A673 (cell line): ENCODE measurements at regions not wholly inside any gene's neighbourhood (a gene's known extent, or its start where the extent isn't known, plus 50 kb on each side); places are given as distances from the start of the nearest gene placed in this dataset.

Experiments used
- BruUV-seq: library from RNA; stranded (reverse); fragments of 400-500 nt; replicated peaks from 2 replicates; lab custom pipeline; 2021; lab: Mats Ljungman, UMichigan
- CTCF ChIA-PET: fragments of 300-600 bp; sonication (Branson Sonifier 250); formaldehyde crosslinking; loops from one replicate; lab custom pipeline; 2022; ENCODE audit warnings: antibody characterized with exemption; lab: Charles Lee
- POLR2A ChIA-PET: fragments of 300-600 bp; sonication (Branson Sonifier 250); formaldehyde crosslinking; loops from one replicate; lab custom pipeline; 2022; ENCODE audit warnings: antibody characterized with exemption; ENCODE audit not compliant: low non-redundant PET; lab: Charles Lee
- DNase-seq: peaks from one replicate; pipeline ENCODE4 v3.0.0-alpha.2; 2015; ENCODE audit warnings: low spot score
- H3K27ac ChIP-seq: fragments of 200-600 bp; sonication (generic); 2 replicates; pipeline ENCODE4 v1.5.1; 2016; ENCODE audit warnings: mixed run types, low read depth, mild to moderate bottlenecking, mixed read lengths, antibody characterized with exemption, low read length; ENCODE audit not compliant: poor library complexity, severe bottlenecking
- H3K27me3 ChIP-seq: fragments of 200-600 bp; sonication (generic); replicated peaks from 2 replicates; pipeline ENCODE4 v1.6.1; 2017; ENCODE audit warnings: mixed run types, low read depth, mild to moderate bottlenecking, mixed read lengths, antibody characterized with exemption, low read length; ENCODE audit not compliant: insufficient read depth, poor library complexity
- H3K36me3 ChIP-seq: fragments of 200-600 bp; sonication (generic); 2 replicates; pipeline ENCODE4 v1.6.1; 2016; ENCODE audit warnings: mixed run types, mild to moderate bottlenecking, mixed read lengths, antibody characterized with exemption, low read length; ENCODE audit not compliant: insufficient read depth, poor library complexity, severe bottlenecking
- H3K4me1 ChIP-seq: fragments of 200-600 bp; sonication (generic); 2 replicates; pipeline ENCODE4 v1.6.1; 2017; ENCODE audit warnings: mixed run types, mild to moderate bottlenecking, mixed read lengths, antibody characterized with exemption, low read length; ENCODE audit not compliant: insufficient read depth, poor library complexity, severe bottlenecking
- H3K4me3 ChIP-seq: fragments of 200-600 bp; sonication (generic); 2 replicates; pipeline ENCODE4 v1.5.1; 2016; ENCODE audit warnings: low read depth, mixed run types, mild to moderate bottlenecking, mixed read lengths, low read length; ENCODE audit not compliant: poor library complexity, severe bottlenecking
- H3K9me3 ChIP-seq: fragments of 200-600 bp; sonication (generic); 2 replicates; pipeline ENCODE4 v1.6.1; 2016; ENCODE audit warnings: mixed run types, low read depth, mild to moderate bottlenecking, mixed read lengths, antibody characterized with exemption, low read length; ENCODE audit not compliant: poor library complexity, severe bottlenecking
- CTCF ChIP-seq: fragments of 300-800, 200-600 bp; sonication (generic); conservative IDR thresholded peaks from 2 replicates; pipeline ENCODE4 v1.5.1; 2017; ENCODE audit warnings: low read depth, mild to moderate bottlenecking, antibody characterized with exemption, low read length, moderate library complexity, mixed read lengths
- EZH2 ChIP-seq: fragments of 200-600 bp; sonication (generic); IDR thresholded peaks from 2 replicates; pipeline ENCODE4 v1.6.1; 2017; ENCODE audit warnings: borderline replicate concordance, low read depth, mild to moderate bottlenecking, mixed read lengths, antibody characterized with exemption, low read length; ENCODE audit not compliant: poor library complexity, severe bottlenecking
- intact Hi-C: fragments of 100-400 bp; cut with micrococcal nuclease; formaldehyde crosslinking; loops from one replicate; pipeline ENCODE4 v1.10.0; 2022; ENCODE audit not compliant: unreplicated experiment

GRCh38 chr14:58750321-58751269 is 112.8 kb downstream of the DACT1 start:
- no peak overlapping the region for H3K4me3 ChIP-seq
- intact Hi-C loops: no loop called here
- no peak overlapping the region for H3K27ac ChIP-seq
- H3K36me3 ChIP-seq: no peaks in the 10 kb centered on the region
- H3K9me3 ChIP-seq: no peaks in the 10 kb centered on the region
- no TSS peak for BruUV-seq
- ChIA-PET CTCF (no interaction called here), POLR2A (no interaction called here)
- no peaks in the 10 kb centered on the region for H3K27me3 ChIP-seq
- no peak for DNase-seq
- H3K4me1 ChIP-seq: no peaks in the 10 kb centered on the region
- TF ChIP-seq CTCF (no peak), EZH2 (no peak)

GRCh38 chr14:58751788-58752187 is 114.0 kb downstream of the DACT1 start:
- no peak for DNase-seq
- Histone ChIP-seq H3K27me3 (no peaks in the 10 kb centered on the region), H3K9me3 (no peaks in the 10 kb centered on the region), H3K4me3 (no peak overlapping the region), H3K4me1 (no peaks in the 10 kb centered on the region), H3K27ac (no peak overlapping the region), H3K36me3 (no peaks in the 10 kb centered on the region)
- POLR2A ChIA-PET: no interaction called here
- no TSS peak for BruUV-seq
- CTCF ChIA-PET: no interaction called here
- intact Hi-C loops: no loop called here
- no peak for TF ChIP-seq EZH2
- TF ChIP-seq CTCF: no peak

- intact Hi-C loops: no loop called here
- no peaks in the 10 kb centered on the region for H3K36me3 ChIP-seq
- no peaks in the 10 kb centered on the region for H3K9me3 ChIP-seq
- H3K27me3 ChIP-seq: no peaks in the 10 kb centered on the region
- TF ChIP-seq EZH2 (no peak), CTCF (no peak)
- H3K4me1 ChIP-seq: no peaks in the 10 kb centered on the region
- ChIA-PET CTCF (no interaction called here), POLR2A (no interaction called here)
- BruUV-seq: no TSS peak
- no peak overlapping the region for H3K27ac ChIP-seq
- no peak overlapping the region for H3K4me3 ChIP-seq
- DNase-seq: no peak
These were observed 114.5 kb downstream of the DACT1 start for GRCh38 chr14:58752289-58752688.
